Activated CD8-positive, alpha-beta T cell treated with anti-CD3 and anti-CD28 coated beads for 36 hours (primary cell): ENCODE measurements at regions not wholly inside any gene's neighbourhood (a gene's known extent, or its start where the extent isn't known, plus 50 kb on each side); places are given as distances from the start of the nearest gene placed in this dataset.

Source experiments
- ATAC-seq: fragments of 200-7000 bp; cut with Tn5 transposase; one replicate; pipeline ENCODE4 v1.10.0; 2021; ENCODE audit warnings: mild to moderate bottlenecking, moderate library complexity
- CTCF ChIA-PET: fragments of 350-600 bp; sonication (Branson Sonifier 250); formaldehyde crosslinking; loops from one replicate; lab custom pipeline; 2021; ENCODE audit warnings: antibody characterized with exemption; lab: Charles Lee
- POLR2A ChIA-PET: fragments of 350-600 bp; sonication (Branson Sonifier 250); formaldehyde crosslinking; loops from one replicate; lab custom pipeline; 2021; ENCODE audit warnings: antibody characterized with exemption; lab: Charles Lee
- DNase-seq: peaks from one replicate; pipeline ENCODE4 v3.0.0-alpha.2; 2020
- H3K27ac Mint-ChIP-seq: one replicate; pipeline ENCODE4 v1.8.0; 2021; ENCODE audit warnings: mild to moderate bottlenecking, mixed read lengths
- H3K27me3 Mint-ChIP-seq: one replicate; pipeline ENCODE4 v1.8.0; 2021; ENCODE audit warnings: mixed read lengths
- H3K36me3 Mint-ChIP-seq: one replicate; pipeline ENCODE4 v1.8.0; 2021; ENCODE audit warnings: low read depth, mixed read lengths
- H3K4me1 Mint-ChIP-seq: one replicate; pipeline ENCODE4 v1.8.0; 2021; ENCODE audit warnings: low read depth, mixed read lengths
- H3K4me3 Mint-ChIP-seq: one replicate; pipeline ENCODE4 v1.8.0; 2021; ENCODE audit warnings: mild to moderate bottlenecking, moderate library complexity, mixed read lengths
- H3K9me3 Mint-ChIP-seq: one replicate; pipeline ENCODE4 v1.8.0; 2021; ENCODE audit warnings: mixed read lengths
- CTCF ChIP-seq: fragments of 200-600 bp; IDR thresholded peaks from one replicate; pipeline ENCODE4 v1.8.0; 2022; ENCODE audit warnings: antibody characterized with exemption, mild to moderate bottlenecking
- intact Hi-C: fragments of 100-400 bp; cut with micrococcal nuclease; formaldehyde crosslinking; loops from one replicate; pipeline ENCODE4 v1.10.0; 2022

GRCh38 chr4:181645489-181645888 is 597.7 kb upstream of the TENM3 start:
- TF ChIP-seq CTCF: no peak
- Mint-ChIP-seq H3K27me3 (no peaks in the 10 kb centered on the region), H3K4me3 (no peak overlapping the region), H3K27ac (no peak overlapping the region), H3K9me3 (peaks cover 8% of the 10 kb centered on the region), H3K36me3 (no peaks in the 10 kb centered on the region), H3K4me1 (no peaks in the 10 kb centered on the region)
- DNase-seq: no peak
- POLR2A ChIA-PET: no interaction called here
- CTCF ChIA-PET: no interaction called here
- ATAC-seq: no peak
- intact Hi-C loops: no loop called here

GRCh38 chr4:181646864-181647263 is 596.3 kb upstream of the TENM3 start:
- Mint-ChIP-seq H3K27me3 (no peaks in the 10 kb centered on the region), H3K9me3 (peaks cover 8% of the 10 kb centered on the region), H3K36me3 (no peaks in the 10 kb centered on the region), H3K4me1 (no peaks in the 10 kb centered on the region), H3K4me3 (no peak overlapping the region), H3K27ac (no peak overlapping the region)
- intact Hi-C loops: no loop called here
- DNase-seq: no peak
- TF ChIP-seq CTCF: no peak
- ChIA-PET CTCF (no interaction called here), POLR2A (no interaction called here)
- ATAC-seq: no peak

- no peaks in the 10 kb centered on the region for H3K27me3 Mint-ChIP-seq
- ATAC-seq (no peak), DNase-seq (no peak)
- H3K4me3 Mint-ChIP-seq: no peak overlapping the region
- intact Hi-C loops: no loop called here
- ChIA-PET CTCF (no interaction called here), POLR2A (no interaction called here)
- H3K9me3 Mint-ChIP-seq: peaks cover 8% of the 10 kb centered on the region
- H3K36me3 Mint-ChIP-seq: no peaks in the 10 kb centered on the region
- no peak overlapping the region for H3K27ac Mint-ChIP-seq
- no peaks in the 10 kb centered on the region for H3K4me1 Mint-ChIP-seq
- TF ChIP-seq CTCF: no peak
These were observed 595.6 kb upstream of the TENM3 start for GRCh38 chr4:181647396-181648147.

- Mint-ChIP-seq H3K4me3 (no peak overlapping the region), H3K4me1 (no peaks in the 10 kb centered on the region), H3K36me3 (no peaks in the 10 kb centered on the region), H3K27me3 (no peaks in the 10 kb centered on the region), H3K9me3 (peaks cover 7% of the 10 kb centered on the region), H3K27ac (no peak overlapping the region)
- ATAC-seq (no peak), DNase-seq (no peak)
- ChIA-PET POLR2A (no interaction called here), CTCF (no interaction called here)
- TF ChIP-seq CTCF: no peak
- intact Hi-C loops: no loop called here
These were observed 593.0 kb upstream of the TENM3 start for GRCh38 chr4:181650033-181650825.

- H3K4me1 Mint-ChIP-seq: no peaks in the 10 kb centered on the region
- no peak overlapping the region for H3K4me3 Mint-ChIP-seq
- TF ChIP-seq CTCF: no peak
- no peak overlapping the region for H3K27ac Mint-ChIP-seq
- peaks cover 5% of the 10 kb centered on the region for H3K9me3 Mint-ChIP-seq
- intact Hi-C loops: no loop called here
- DNase-seq: no peak
- ChIA-PET CTCF (no interaction called here), POLR2A (no interaction called here)
- no peak for ATAC-seq
- H3K36me3 Mint-ChIP-seq: no peaks in the 10 kb centered on the region
- H3K27me3 Mint-ChIP-seq: no peaks in the 10 kb centered on the region
These were observed 586.5 kb upstream of the TENM3 start for GRCh38 chr4:181656748-181657147.
